K562 (cell line): ENCODE measurements at regions not wholly inside any gene's neighbourhood (a gene's known extent, or its start where the extent isn't known, plus 50 kb on each side); places are given as distances from the start of the nearest gene placed in this dataset.

Experiments
- ATAC-seq: fragments of 200-7000 bp; cut with Tn5 transposase; 3 replicates; pipeline ENCODE4 v1.9.1; 2020; ENCODE audit warnings: moderate library complexity
- BruUV-seq: library from RNA; stranded (reverse); fragments of 400-500 nt; replicated peaks from 2 replicates; lab custom pipeline; 2021; lab: Mats Ljungman, UMichigan
- CTCF ChIA-PET: fragments of 300-600 bp; formaldehyde crosslinking; extraction: SDS; loops from one replicate; lab custom pipeline; 2021; ENCODE audit warnings: low intra/inter-chr PET ratio; lab: Yijun Ruan, JAX
- POLR2A ChIA-PET: fragments of 300-600, 350-650 bp; sonication (Branson Sonifier 250); formaldehyde crosslinking; extraction: SDS; loops from one replicate; lab custom pipeline; 2021; ENCODE audit warnings: antibody characterized with exemption, inconsistent platforms; lab: Yijun Ruan, JAX
- DNase-seq, 4 experiments: peaks; one replicate each; pipeline versions ENCODE4 v3.0.0 to v3.0.0-alpha.2; 2011 to 2018; ENCODE audit warnings: low spot score in 3 of 4, mixed read lengths in 3 of 4; ENCODE audit errors: extremely low read depth in 1 of 4
- FAIRE-seq: peaks from 2 replicates; lab custom pipeline; 2011; peaks lifted over from hg19 to GRCh38; lab: Jason Lieb, UNC
- H2AFZ ChIP-seq: 2 replicates; pipeline ENCODE4 v1.6.0; 2011; ENCODE audit warnings: low read depth, low read length, control low read depth, inconsistent platforms
- H3K27ac ChIP-seq: fragments of 200-600 bp; 3 replicates; pipeline ENCODE4 v1.8.0; 2011; ENCODE audit warnings: low read depth, mild to moderate bottlenecking, control low read depth, inconsistent platforms, low read length, moderate library complexity, mixed read lengths; ENCODE audit errors: extremely low read depth
- H3K27me3 ChIP-seq, 2 experiments: fragments of 300-600 bp in 1 of 2; 2 replicates in 1 of 2; 3 replicates in 1 of 2; pipeline versions ENCODE4 v1.6.0 to v1.8.0; 2011; ENCODE audit warnings: inconsistent platforms in 2 of 2, low read length in 2 of 2, mild to moderate bottlenecking in 1 of 2, mixed read lengths in 1 of 2, moderate library complexity in 1 of 2; ENCODE audit not compliant: control insufficient read depth in 2 of 2, insufficient read depth in 2 of 2
- H3K36me3 ChIP-seq: fragments of 300-600 bp; 3 replicates; pipeline ENCODE4 v1.8.0; 2011; ENCODE audit warnings: mild to moderate bottlenecking, low read length, inconsistent platforms; ENCODE audit not compliant: control insufficient read depth, insufficient read depth
- H3K4me1 ChIP-seq, 2 experiments: fragments of 200-600 bp in 1 of 2; replicated peaks in 1 of 2; 2 replicates in 1 of 2; 3 replicates in 1 of 2; pipeline versions ENCODE4 v1.5.1 to v1.8.0; 2011; ENCODE audit warnings: inconsistent platforms in 2 of 2, low read length in 2 of 2, mild to moderate bottlenecking in 1 of 2, mixed read lengths in 1 of 2, moderate library complexity in 1 of 2; ENCODE audit not compliant: control insufficient read depth in 2 of 2, insufficient read depth in 2 of 2
- H3K4me2 ChIP-seq: 2 replicates; pipeline ENCODE4 v1.6.1; 2011; ENCODE audit warnings: low read length, control low read depth, inconsistent platforms, mixed read lengths; ENCODE audit not compliant: insufficient read depth
- H3K4me3 ChIP-seq: fragments of 200-600 bp; sonication (generic), shearing (Covaris generic); 2 replicates; pipeline ENCODE4 v1.5.1; 2016; ENCODE audit warnings: control low read depth, inconsistent platforms
- H3K79me2 ChIP-seq: fragments of 200-600 bp; 3 replicates; pipeline ENCODE4 v1.8.0; 2011; ENCODE audit warnings: low read length, inconsistent platforms; ENCODE audit not compliant: control insufficient read depth, insufficient read depth
- H3K9ac ChIP-seq, 2 experiments: 2 replicates each; pipeline versions ENCODE4 v1.6.0 to v1.6.1; 2011; ENCODE audit warnings: low read depth in 2 of 2, low read length in 2 of 2, control low read depth in 1 of 2, inconsistent platforms in 1 of 2, mild to moderate bottlenecking in 1 of 2, mixed read lengths in 1 of 2; ENCODE audit not compliant: insufficient read depth in 1 of 2
- H3K9me1 ChIP-seq: one replicate; pipeline ENCODE4 v1.6.0; 2011; ENCODE audit warnings: inconsistent platforms, mild to moderate bottlenecking, low read length, moderate library complexity; ENCODE audit not compliant: control insufficient read depth, insufficient read depth
- H3K9me3 ChIP-seq: replicated peaks from 2 replicates; pipeline ENCODE4 v1.5.1; 2011; ENCODE audit warnings: low read depth, low read length, inconsistent platforms; ENCODE audit not compliant: control insufficient read depth, insufficient read depth
- H4K20me1 ChIP-seq: replicated peaks from 2 replicates; pipeline ENCODE4 v1.6.1; 2011; ENCODE audit warnings: low read length, inconsistent platforms, mixed read lengths; ENCODE audit not compliant: control insufficient read depth, insufficient read depth
- CHD4 ChIP-seq: fragments of 200-600 bp; sonication (generic); IDR thresholded peaks from 3 replicates; pipeline ENCODE4 v1.6.1; 2012; ENCODE audit warnings: low read depth, mild to moderate bottlenecking, mixed read lengths, low read length, inconsistent platforms; ENCODE audit not compliant: insufficient read depth, insufficient replicate concordance, poor library complexity, severe bottlenecking
- HIVEP1 ChIP-seq: fragments of 250-450 bp; sonication (Bioruptor Pico); IDR thresholded peaks from 2 replicates; pipeline ENCODE4 v1.4.0; 2020; ENCODE audit warnings: mild to moderate bottlenecking
- MEF2D ChIP-seq: conservative IDR thresholded peaks from 2 replicates; pipeline ENCODE4 v1.6.1; 2016; ENCODE audit warnings: low read depth, missing genetic modification characterization, missing compliant biosample characterization
- ZNF224 ChIP-seq: sonication (generic); formaldehyde crosslinking; IDR thresholded peaks from 2 replicates; pipeline ENCODE4 v1.8.0; 2022; ENCODE audit warnings: mild to moderate bottlenecking, missing genetic modification reagents
- ZNF239 ChIP-seq: fragments of 250-450 bp; sonication (Bioruptor Pico); IDR thresholded peaks from 2 replicates; pipeline ENCODE4 v1.4.0; 2020; ENCODE audit warnings: mild to moderate bottlenecking
- WGBS: fragments of 100-300 bp; shearing (Covaris generic); methylation state at CpG from one replicate; pipeline ENCODE4 v1.1.6; 2016; ENCODE audit warnings: low coverage, mixed read lengths; ENCODE audit not compliant: insufficient coverage; ENCODE audit errors: missing lambda C conversion rate; 5-methylcytosine and 5-hydroxymethylcytosine counted together
- in situ Hi-C: fragments of 300-500 bp; cut with MboI; formaldehyde crosslinking; loops from 4 replicates; pipeline ENCODE4 v1.15.0; 2018; ENCODE audit warnings: inconsistent platforms, mixed read lengths
- intact Hi-C: fragments of 100-400 bp; cut with micrococcal nuclease; formaldehyde crosslinking; loops from 2 replicates; pipeline ENCODE4 v1.14.2; 2022
- TF ChIP-seq, protein P1 (sequence below): sonication (generic); formaldehyde crosslinking; IDR thresholded peaks from 2 replicates; pipeline ENCODE4 v1.8.0; 2022; ENCODE audit warnings: mild to moderate bottlenecking, missing genetic modification reagents
- TF ChIP-seq, protein P2 (sequence below): fragments of 250-450 bp; sonication (Bioruptor Pico); IDR thresholded peaks from 2 replicates; pipeline ENCODE4 v1.8.0; 2022; ENCODE audit warnings: moderate library complexity, mild to moderate bottlenecking, inconsistent platforms

DNA sequence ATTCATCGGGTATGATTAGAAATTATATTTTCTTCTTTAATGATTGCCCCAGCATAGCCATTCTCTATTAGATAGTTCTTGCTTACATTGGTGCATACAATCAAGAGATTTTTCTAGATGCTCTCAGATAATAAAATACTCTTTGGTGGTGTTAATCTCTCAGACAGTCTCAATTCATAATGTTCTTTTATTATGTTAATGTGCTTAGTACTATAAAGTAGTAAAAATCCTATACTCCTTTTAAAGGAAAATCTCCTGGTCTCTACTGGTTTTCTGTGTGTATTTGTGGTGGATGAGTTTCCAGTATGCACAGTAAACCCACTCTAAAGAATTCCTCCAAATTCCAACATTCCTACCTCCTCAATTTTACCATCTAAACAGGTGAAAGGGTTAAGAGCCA lies 203.5 kb downstream of the FAT4 start:
- Histone ChIP-seq H3K9me1 (no peaks in the 10 kb centered on the region), H3K4me2 (no peak overlapping the region), H3K4me1 (no peaks in the 10 kb centered on the region), H3K36me3 (no peaks in the 10 kb centered on the region), H3K27me3 (no peaks in the 10 kb centered on the region), H3K9me3 (no peaks in the 10 kb centered on the region), H3K9ac (no peak overlapping the region), H3K79me2 (no peaks in the 10 kb centered on the region), H3K27ac (no peak overlapping the region), H4K20me1 (no peaks in the 10 kb centered on the region), H3K4me3 (no peak overlapping the region), H2AFZ (no peak overlapping the region)
- ChIA-PET POLR2A (no interaction called here), CTCF (no interaction called here)
- no peak for ATAC-seq
- 0% methylated on average over 1 of the region's 1 CpG for WGBS
- intact Hi-C loops (no loop called here), in situ Hi-C loops (no loop called here)
- BruUV-seq = no TSS peak
- FAIRE-seq = no peak
- TF ChIP-seq MEF2D (no peak), ZNF239 (CRISPR knock-in tag) (no peak), HIVEP1 (CRISPR knock-in tag) (no peak), CHD4 (no peak), ZNF224 (CRISPR knock-in tag) (no peak)
- TF ChIP-seq, protein P1, sequence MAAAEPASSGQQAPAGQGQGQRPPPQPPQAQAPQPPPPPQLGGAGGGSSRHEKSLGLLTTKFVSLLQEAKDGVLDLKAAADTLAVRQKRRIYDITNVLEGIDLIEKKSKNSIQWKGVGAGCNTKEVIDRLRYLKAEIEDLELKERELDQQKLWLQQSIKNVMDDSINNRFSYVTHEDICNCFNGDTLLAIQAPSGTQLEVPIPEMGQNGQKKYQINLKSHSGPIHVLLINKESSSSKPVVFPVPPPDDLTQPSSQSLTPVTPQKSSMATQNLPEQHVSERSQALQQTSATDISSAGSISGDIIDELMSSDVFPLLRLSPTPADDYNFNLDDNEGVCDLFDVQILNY (CRISPR knock-in tag) = no peak
- TF ChIP-seq, protein P2, sequence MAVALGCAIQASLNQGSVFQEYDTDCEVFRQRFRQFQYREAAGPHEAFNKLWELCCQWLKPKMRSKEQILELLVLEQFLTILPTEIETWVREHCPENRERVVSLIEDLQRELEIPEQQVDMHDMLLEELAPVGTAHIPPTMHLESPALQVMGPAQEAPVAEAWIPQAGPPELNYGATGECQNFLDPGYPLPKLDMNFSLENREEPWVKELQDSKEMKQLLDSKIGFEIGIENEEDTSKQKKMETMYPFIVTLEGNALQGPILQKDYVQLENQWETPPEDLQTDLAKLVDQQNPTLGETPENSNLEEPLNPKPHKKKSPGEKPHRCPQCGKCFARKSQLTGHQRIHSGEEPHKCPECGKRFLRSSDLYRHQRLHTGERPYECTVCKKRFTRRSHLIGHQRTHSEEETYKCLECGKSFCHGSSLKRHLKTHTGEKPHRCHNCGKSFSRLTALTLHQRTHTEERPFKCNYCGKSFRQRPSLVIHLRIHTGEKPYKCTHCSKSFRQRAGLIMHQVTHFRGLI (CRISPR knock-in tag) = no peak
- no peak for DNase-seq
